Ovary (tissue), 7 donors: ENCODE measurements at regions not wholly inside any gene's neighbourhood (a gene's known extent, or its start where the extent isn't known, plus 50 kb on each side); places are given as distances from the start of the nearest gene placed in this dataset.

Experiments used
- DNase-seq, 5 donors: peaks; one replicate each; pipeline ENCODE4 v3.0.0-alpha.2; 2019 to 2020
- H3K27ac ChIP-seq, 2 donors: fragments of 200-600 bp; one replicate each; pipeline versions ENCODE4 v1.5.1 to v1.8.0; 2019 to 2022
- H3K27me3 ChIP-seq: fragments of 200-600 bp; one replicate; pipeline ENCODE4 v1.8.0; 2022
- H3K36me3 ChIP-seq: fragments of 200-600 bp; sonication (generic); one replicate; pipeline ENCODE4 v1.5.1; 2019
- H3K4me1 ChIP-seq: one replicate; pipeline ENCODE4 v1.8.1; 2013; ENCODE audit warnings: mild to moderate bottlenecking, moderate library complexity; ENCODE audit not compliant: insufficient read depth
- H3K4me3 ChIP-seq: fragments of 200-600 bp; sonication (generic); one replicate; pipeline ENCODE4 v1.5.1; 2017
- H3K9me3 ChIP-seq, 2 donors: fragments of 200-600 bp in 1 of 2; sonication (generic) in 1 of 2; one replicate each; pipeline versions ENCODE4 v1.5.1 to v1.8.1; 2013 to 2019; ENCODE audit warnings: mild to moderate bottlenecking in 1 of 2, moderate library complexity in 1 of 2
- CTCF ChIP-seq, 3 donors: fragments of 450-650 bp in 2 of 3; fragments of 200-600 bp in 1 of 3; IDR thresholded peaks; one replicate each; pipeline versions ENCODE4 v1.5.1 to v1.8.0; 2016 to 2022; ENCODE audit warnings: antibody characterized with exemption in 3 of 3, mild to moderate bottlenecking in 1 of 3
- EP300 ChIP-seq: sonication (generic); formaldehyde crosslinking; IDR thresholded peaks from one replicate; pipeline ENCODE4 v1.6.1; 2017; ENCODE audit warnings: antibody characterized with exemption
- POLR2A ChIP-seq: fragments of 450-650 bp; IDR thresholded peaks from one replicate; pipeline ENCODE4 v1.6.1; 2017; ENCODE audit warnings: antibody characterized with exemption, mild to moderate bottlenecking, moderate library complexity
- WGBS, 3 donors: extraction: QIAGEN DNeasy Blood & Tissue Kit in 1 of 3; methylation state at CpG; one replicate each; pipeline versions ENCODE4 v1.1.5 to v1.1.7; 2013 to 2017; 5-methylcytosine and 5-hydroxymethylcytosine counted together
- intact Hi-C, 4 donors: fragments of 100-400 bp; cut with DNase I; formaldehyde crosslinking; loops; one replicate each; pipeline versions ENCODE4 v1.11.0 to v1.15.1; 2022 to 2023
- donor health status: DM: no; HTN: no; CAD: no; lungs with moderate emphysema.
- donor health status: DM: no; HTN: no; CAD: no.
- donor health status: Bipolar disorder and iron deficiency.
- donor health status: DM: no; HTN: no; CAD: no.
- donor health status: DM: yes; HTN: yes; CAD: no.

DNA sequence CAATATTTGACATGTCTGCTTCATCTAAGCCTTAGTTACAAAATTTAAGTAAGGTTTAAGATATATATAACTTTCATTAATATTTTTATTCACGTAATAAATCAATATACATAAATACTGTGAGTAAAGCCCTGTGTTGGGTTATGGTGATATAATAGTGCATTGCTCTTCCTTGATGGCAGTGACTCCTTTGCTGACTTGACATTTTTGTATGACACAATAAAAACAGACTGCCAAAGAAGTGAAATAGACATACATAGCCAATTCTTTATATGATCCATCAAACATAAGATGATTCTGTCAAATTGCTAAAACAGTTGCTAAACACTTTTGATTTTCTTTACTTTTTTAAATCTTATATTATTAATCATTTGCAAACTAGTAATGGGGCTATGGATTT, 1518.2 kb downstream of the EFNA5 start:
- Histone ChIP-seq H3K4me3 (no peak overlapping the region), H3K4me1 (no peaks in the 10 kb centered on the region), H3K36me3 (no peaks in the 10 kb centered on the region), H3K9me3 (no peaks in the 10 kb centered on the region), H3K27ac (no peak overlapping the region), H3K27me3 (no peaks in the 10 kb centered on the region)
- DNase-seq, result no peak
- intact Hi-C loops, result no loop called here
- WGBS, 3 donors, result 95 to 99% (median 97%) methylated on average over 1 of the region's 1 CpG
- TF ChIP-seq EP300 (no peak), CTCF (IDR thresholded peaks at IDR 0.05) (no peak), POLR2A (no peak)

DNA sequence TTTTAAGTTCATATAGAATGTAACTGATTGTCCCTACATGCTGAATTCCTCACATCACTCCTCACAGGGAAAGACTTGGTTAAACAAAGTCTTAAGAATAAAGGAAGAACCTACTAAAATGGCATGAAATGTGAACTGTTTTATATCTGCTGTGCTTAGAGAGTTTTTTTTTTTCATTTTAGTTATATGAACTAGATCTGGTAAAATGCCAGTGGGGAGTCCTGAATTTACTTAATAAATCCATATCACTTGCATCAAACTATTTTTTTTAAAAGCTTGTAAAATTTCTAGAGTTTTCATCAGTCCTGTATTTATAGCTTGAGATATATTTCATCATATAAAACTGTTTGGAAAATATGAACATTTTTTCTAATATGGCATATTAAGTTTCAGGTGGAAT, 1528.6 kb downstream of the EFNA5 start:
- no peak overlapping the region for H3K27ac ChIP-seq
- no peak for TF ChIP-seq CTCF (IDR thresholded peaks at IDR 0.05)
- no peaks in the 10 kb centered on the region for H3K36me3 ChIP-seq
- no peak overlapping the region for H3K4me3 ChIP-seq
- no peaks in the 10 kb centered on the region for H3K27me3 ChIP-seq
- no peaks in the 10 kb centered on the region for H3K4me1 ChIP-seq
- no peaks in the 10 kb centered on the region for H3K9me3 ChIP-seq
- no peak for DNase-seq
- intact Hi-C loops, result no loop called here

- TF ChIP-seq EP300, result no peak
- no peak for TF ChIP-seq POLR2A
- TF ChIP-seq CTCF (IDR thresholded peaks at IDR 0.05), result no peak
- intact Hi-C loops, result no loop called here
- WGBS, 3 donors, result 69 to 74% (median 73%) methylated on average over 2 of the region's 2 CpGs
- Histone ChIP-seq H3K36me3 (no peaks in the 10 kb centered on the region), H3K9me3 (no peaks in the 10 kb centered on the region), H3K4me1 (no peaks in the 10 kb centered on the region), H3K27me3 (no peaks in the 10 kb centered on the region), H3K27ac (no peak overlapping the region), H3K4me3 (no peak overlapping the region)
- no peak for DNase-seq
These were observed 1530.6 kb downstream of the EFNA5 start for GRCh38 chr5:106140101-106140500.

- TF ChIP-seq POLR2A (no peak), CTCF (IDR thresholded peaks at IDR 0.05) (no peak), EP300 (no peak)
- Histone ChIP-seq H3K36me3 (no peaks in the 10 kb centered on the region), H3K9me3 (no peaks in the 10 kb centered on the region), H3K4me1 (no peaks in the 10 kb centered on the region), H3K27me3 (no peaks in the 10 kb centered on the region), H3K4me3 (no peak overlapping the region), H3K27ac (no peak overlapping the region)
- 44 to 52% (median 49%) methylated on average over 2 of the region's 2 CpGs for WGBS, 3 donors
- DNase-seq, result no peak
- intact Hi-C loops, result no loop called here
These were observed 1534.7 kb downstream of the EFNA5 start for GRCh38 chr5:106136061-106136460.

GRCh38 chr5:106135473-106135872, 1535.3 kb downstream of the EFNA5 start:
- Histone ChIP-seq H3K27me3 (no peaks in the 10 kb centered on the region), H3K4me1 (no peaks in the 10 kb centered on the region), H3K9me3 (no peaks in the 10 kb centered on the region), H3K4me3 (no peak overlapping the region), H3K27ac (no peak overlapping the region), H3K36me3 (no peaks in the 10 kb centered on the region)
- intact Hi-C loops, result no loop called here
- no peak for TF ChIP-seq EP300
- TF ChIP-seq CTCF (IDR thresholded peaks at IDR 0.05), result no peak
- TF ChIP-seq POLR2A, result no peak
- 70 to 88% (median 84%) methylated on average over 1 of the region's 1 CpG for WGBS, 3 donors
- no peak for DNase-seq
